Endometrium (tissue), 2 donors: ENCODE measurements at regions not wholly inside any gene's neighbourhood (a gene's known extent, or its start where the extent isn't known, plus 50 kb on each side); places are given as distances from the start of the nearest gene placed in this dataset.
"Not testable (repeated sequence)": the region's sequence is repeated elsewhere in the genome, so short reads cannot be mapped to it uniquely, and the experiment has no call there.

Source experiments
- FAIRE-seq: peaks from 2 replicates; lab custom pipeline; 2012; peaks lifted over from hg19 to GRCh38; lab: Jason Lieb, UNC
- donor health status: control.
- donor health status: control.

- FAIRE-seq: no peak
These were observed 139.3 kb downstream of the MID1IP1 start for GRCh38 chrX:38940547-38940946.

DNA sequence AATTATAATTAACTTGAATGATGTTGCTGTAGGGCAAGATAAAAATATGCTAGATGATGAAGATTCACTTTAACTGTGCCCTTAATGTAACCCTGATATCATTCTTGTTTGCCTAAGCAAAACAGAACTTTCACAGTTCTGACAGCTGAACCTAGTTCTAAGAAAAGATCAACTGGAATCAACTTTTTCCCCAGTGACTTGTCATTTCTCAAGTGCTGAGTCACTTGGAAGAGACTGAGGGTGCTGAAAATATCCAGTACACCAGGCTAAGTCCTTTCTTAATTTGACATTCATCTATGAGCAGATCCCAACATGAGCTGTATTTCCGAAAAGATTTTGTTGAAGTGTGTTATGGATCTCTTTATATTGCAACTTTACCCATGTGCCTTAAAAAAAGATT is 140.4 kb downstream of the MID1IP1 start:
- FAIRE-seq: no peak

GRCh38 chrX:38943120-38943519 is 141.9 kb downstream of the MID1IP1 start:
- no peak for FAIRE-seq

- FAIRE-seq: no peak
These were observed 146.8 kb downstream of the MID1IP1 start for GRCh38 chrX:38948046-38948445.

DNA sequence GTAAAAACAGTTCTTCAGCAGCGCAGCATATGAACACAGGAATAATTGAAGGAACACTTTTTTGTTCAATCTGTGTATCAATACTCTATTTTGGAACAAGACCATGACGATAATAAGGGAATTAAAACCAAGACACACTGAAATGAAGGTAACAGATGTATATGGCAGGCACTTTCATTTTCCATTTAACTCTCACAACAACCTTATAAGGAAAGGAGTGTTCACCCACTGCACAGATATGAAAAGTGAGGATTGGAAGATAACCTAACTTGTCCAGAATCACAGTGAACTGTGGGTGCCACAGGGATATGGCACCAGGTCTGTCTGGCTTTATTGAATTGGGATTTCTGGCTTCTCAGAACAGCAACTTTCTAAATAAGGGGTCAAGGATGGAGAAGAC is 153.3 kb downstream of the MID1IP1 start:
- no peak for FAIRE-seq

GRCh38 chrX:38959736-38960135 is 158.5 kb downstream of the MID1IP1 start:
- no peak for FAIRE-seq

GRCh38 chrX:38960137-38960536 is 158.9 kb downstream of the MID1IP1 start:
- FAIRE-seq: no peak

GRCh38 chrX:38961936-38962335 is 160.7 kb downstream of the MID1IP1 start:
- no peak for FAIRE-seq

GRCh38 chrX:38963244-38963643 is 162.0 kb downstream of the MID1IP1 start:
- not testable (repeated sequence) for FAIRE-seq

GRCh38 chrX:38965888-38966287 is 164.6 kb downstream of the MID1IP1 start:
- no peak for FAIRE-seq

GRCh38 chrX:38968344-38969216 is 167.3 kb downstream of the MID1IP1 start:
- no peak for FAIRE-seq

DNA sequence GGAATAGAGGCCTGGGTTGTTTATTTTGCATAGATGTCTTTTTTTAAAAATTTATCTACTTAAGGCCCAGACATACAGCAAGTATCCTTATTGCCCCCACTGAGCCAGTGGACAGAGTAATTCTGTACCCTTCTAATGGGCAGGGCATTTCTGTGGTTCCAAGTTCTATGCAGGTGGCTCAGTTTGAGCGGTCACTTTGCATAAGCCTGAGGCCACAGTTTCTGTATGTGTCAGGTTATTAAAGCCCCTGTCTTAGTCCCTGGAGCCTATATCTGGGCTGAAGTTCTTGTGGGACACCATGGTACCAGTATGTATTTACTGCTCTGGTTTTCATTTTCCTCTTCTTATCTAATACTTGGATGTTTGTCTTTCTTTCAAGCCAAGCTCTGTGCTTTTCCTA is 168.8 kb downstream of the MID1IP1 start:
- FAIRE-seq: no peak

GRCh38 chrX:38970845-38971244 is 169.6 kb downstream of the MID1IP1 start:
- no peak for FAIRE-seq

DNA sequence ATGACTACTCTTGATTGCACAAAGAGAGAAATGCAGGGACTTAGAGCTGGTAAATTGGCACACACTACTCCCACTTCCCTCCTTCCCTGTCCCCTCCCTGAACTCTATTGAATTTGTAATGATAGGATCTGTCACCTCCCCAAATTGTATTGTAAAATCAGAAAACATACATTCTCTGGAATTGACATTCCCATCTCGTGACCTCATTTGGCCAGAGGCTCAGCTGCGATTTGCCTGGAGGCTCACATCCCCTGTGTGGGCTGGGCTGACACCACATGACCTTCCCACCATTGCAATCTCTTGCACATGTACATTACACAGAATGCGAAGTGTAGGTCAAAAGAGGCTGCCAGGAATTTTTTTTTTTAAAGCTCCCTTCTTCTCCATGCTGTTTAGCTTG is 172.1 kb downstream of the MID1IP1 start:
- no peak for FAIRE-seq

DNA sequence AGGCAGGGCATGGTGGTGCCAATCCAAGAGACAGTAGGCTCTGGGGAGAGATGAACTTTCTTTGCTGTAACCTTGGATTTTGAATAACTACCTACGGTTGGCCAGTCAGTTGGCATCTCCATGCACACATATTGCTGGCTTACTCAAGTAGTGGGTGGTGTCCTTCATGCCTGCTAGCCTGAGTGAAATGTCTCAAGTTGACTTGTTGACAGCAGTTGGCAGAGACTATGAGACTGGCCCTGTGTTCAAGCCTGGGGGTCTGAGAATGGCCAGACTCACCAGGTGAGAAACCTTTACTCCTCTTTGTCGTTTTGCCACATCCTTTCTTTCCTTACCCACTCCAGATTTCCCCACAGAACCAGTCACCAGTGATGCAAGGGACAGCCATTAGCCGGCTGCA is 173.3 kb downstream of the MID1IP1 start:
- no peak for FAIRE-seq

DNA sequence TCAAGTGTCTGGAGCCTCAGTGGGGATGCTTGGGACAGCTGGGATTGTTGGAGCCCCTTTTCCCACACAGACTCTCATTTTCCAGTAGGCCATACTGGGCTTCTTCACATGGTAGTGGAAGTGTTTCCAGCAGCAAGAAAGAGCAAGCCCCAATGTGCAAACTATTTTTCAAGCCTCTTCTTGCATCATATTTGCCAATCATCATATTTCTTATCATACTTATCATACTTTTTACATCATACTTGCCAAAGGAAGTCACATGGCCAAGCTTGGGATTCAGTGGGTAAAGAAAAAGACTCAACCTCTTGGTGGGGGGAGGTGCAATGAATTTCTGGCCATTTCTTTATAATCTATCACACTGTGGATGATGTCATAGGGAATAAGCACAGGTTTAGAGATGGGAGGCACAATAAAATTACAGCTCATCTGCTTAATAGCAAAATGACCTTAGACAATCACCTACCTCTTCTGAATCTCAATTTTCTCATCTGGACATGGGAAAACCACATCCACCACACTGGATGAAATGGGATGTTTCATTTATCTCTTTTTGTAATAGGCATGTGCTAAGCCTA is 174.2 kb downstream of the MID1IP1 start:
- no peak for FAIRE-seq

DNA sequence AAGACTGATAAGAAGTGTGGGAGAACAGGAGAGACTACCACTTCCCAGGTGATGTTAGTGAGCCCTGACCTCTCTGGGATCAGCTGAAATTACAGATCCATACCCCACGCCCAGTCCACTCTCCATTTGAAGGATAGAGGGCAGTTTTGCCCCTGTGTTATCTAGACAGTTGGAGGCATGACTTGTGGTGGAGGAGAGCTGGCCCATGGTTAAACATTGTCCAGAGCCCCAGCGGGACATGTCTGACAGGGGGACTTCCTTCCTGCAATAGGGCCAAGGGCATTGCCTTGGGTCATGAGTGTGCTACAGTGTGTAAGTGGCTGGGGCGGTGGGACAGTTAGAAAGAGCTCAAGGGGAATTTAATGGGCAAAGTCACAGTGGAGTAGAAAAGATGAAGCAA is 181.1 kb downstream of the MID1IP1 start:
- FAIRE-seq: no peak

DNA sequence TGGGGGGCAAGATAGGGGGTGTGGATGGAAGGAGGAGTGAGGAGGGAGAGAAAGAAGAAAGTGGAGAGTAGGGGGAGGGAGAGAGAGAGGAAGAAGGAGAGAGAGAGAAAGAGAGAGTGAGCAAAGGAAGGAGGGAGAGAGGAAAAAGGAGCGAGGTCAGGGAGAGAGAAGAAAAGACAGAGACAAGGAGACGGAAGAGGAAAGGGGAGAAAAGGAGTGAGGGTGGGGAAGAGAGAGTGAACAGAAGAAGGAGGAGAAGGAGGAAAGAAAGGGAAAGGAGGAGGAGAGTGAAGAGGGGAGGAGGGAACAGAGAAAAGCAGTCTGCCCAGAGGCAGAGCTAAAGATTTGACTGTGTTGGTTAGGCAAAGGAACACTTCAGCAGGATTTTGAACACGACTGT is 181.6 kb downstream of the MID1IP1 start:
- no peak for FAIRE-seq

GRCh38 chrX:38985375-38985774 is 184.1 kb downstream of the MID1IP1 start:
- FAIRE-seq: no peak

DNA sequence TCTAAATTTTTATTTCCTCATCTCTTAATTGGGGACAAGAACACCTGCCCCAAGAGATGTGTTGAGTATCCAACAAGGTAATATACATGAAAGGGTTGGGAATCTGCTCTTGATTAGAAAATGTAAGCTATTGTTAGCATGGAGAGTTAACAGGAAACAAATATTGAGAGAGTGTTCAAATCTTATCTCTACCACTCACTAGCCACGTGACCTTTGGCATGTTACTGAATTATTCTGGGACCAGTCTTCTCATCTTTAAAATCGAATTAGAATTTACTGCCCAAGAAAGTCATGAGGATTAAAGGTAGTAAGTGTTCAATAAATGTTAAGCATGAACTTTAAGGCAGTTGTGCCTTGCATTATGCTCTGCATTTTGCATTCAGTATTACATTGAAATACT is 184.7 kb downstream of the MID1IP1 start:
- no peak for FAIRE-seq

GRCh38 chrX:38986586-38986985 is 185.3 kb downstream of the MID1IP1 start:
- FAIRE-seq: no peak

GRCh38 chrX:38987198-38987651 is 186.0 kb downstream of the MID1IP1 start:
- FAIRE-seq: no peak

DNA sequence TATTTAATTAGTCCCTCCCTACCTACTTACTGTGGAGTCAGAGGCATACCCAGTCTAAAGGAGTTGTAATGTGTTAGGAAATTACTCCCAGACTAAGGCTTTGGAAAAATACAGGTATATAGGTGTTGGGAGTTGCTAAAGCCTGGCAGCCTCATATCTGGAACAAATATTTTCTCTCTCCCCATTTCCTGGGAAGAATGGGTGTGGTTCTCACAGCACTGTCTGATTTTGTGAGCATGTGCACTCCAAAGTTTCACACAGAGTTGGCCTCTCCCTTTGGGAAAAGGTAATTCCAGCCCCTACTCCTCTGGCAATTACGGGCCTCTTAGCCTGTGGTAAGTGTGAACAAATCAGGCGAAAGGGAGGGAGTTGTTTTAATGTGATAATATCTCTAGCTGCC is 187.0 kb downstream of the MID1IP1 start:
- no peak for FAIRE-seq

DNA sequence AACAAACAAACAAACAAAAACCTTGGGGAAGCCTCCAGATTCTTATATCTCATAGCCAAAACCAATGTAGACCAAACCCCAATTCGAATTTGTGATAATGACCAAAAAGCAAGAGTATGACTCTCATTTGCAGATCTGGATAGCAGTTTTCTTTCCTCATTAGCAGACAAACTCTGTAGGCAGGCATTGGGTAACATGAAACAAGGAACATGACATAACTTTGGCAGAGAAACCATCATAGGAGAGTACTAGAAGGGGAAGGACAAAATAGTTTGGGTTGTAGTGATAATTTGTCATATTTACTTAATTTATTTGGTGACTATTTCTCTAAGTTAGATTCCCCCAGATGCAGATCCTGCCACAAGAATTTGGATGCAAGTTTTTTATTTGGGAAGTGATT is 187.8 kb downstream of the MID1IP1 start:
- FAIRE-seq: no peak
